HEK293T (cell line): ENCODE measurements at regions not wholly inside any gene's neighbourhood (a gene's known extent, or its start where the extent isn't known, plus 50 kb on each side); places are given as distances from the start of the nearest gene placed in this dataset.

Source experiments
- FOXK2 ChIP-seq: fragments of 450-650 bp; IDR thresholded peaks from 2 replicates; pipeline ENCODE4 v1.6.1; 2016; ENCODE audit warnings: mild to moderate bottlenecking
- SP1 ChIP-seq: fragments of 450-650 bp; IDR thresholded peaks from 2 replicates; pipeline ENCODE4 v1.6.1; 2017

DNA sequence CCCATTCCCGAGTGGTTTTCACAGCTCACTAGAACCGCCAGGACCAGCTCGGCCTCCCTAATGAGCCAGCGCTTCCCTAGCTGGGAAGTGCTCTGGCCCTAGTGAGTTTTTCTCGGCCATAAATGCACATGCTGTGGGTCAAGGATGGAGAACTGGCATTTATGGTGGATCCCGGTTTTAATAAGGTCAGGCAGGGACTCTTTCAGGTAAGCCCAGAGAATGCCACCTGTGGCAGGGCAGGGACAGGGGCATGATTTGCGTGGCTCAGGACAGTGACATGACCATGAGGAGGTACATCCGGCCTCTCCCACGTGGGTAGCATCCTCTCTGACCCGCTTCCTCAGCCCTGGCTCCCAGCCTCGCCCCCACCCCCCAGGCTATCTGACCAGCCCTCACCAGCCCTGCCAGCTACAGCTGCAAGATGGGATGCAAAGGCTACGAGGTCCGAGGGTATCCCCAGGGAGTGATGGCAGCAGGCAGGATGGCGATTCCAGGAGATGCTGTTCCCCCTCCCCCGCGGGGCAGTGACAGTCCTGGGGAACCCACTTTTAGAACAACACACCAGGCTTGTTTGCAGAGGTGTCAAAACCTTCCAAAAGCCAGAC is 60.3 kb upstream of the ADAMTS2 start:
- TF ChIP-seq SP1 (no peak), FOXK2 (no peak)
